GM12891 (cell line): ENCODE measurements at regions not wholly inside any gene's neighbourhood (a gene's known extent, or its start where the extent isn't known, plus 50 kb on each side); places are given as distances from the start of the nearest gene placed in this dataset.

Experiments
- POLR2A ChIP-seq: IDR thresholded peaks from 2 replicates; pipeline ENCODE4 v1.6.1; 2011; ENCODE audit warnings: low read depth, low read length, control low read depth
- POLR2AphosphoS5 ChIP-seq: IDR thresholded peaks from 2 replicates; pipeline ENCODE4 v1.6.1; 2011; ENCODE audit warnings: low read depth, low read length, control low read depth
- POU2F2 ChIP-seq: IDR thresholded peaks from 2 replicates; pipeline ENCODE4 v1.6.1; 2011; ENCODE audit warnings: low read depth, mild to moderate bottlenecking, control low read depth, low read length, moderate library complexity
- SPI1 ChIP-seq: IDR thresholded peaks from 2 replicates; pipeline ENCODE4 v1.6.1; 2011; ENCODE audit warnings: low read depth, low read length, control low read depth
- TAF1 ChIP-seq: IDR thresholded peaks from 2 replicates; pipeline ENCODE4 v1.6.1; 2011; ENCODE audit warnings: low read depth, low read length, control low read depth

GRCh38 chr5:52579391-52579790 is 208.3 kb upstream of the ITGA1 start:
- TF ChIP-seq POLR2AphosphoS5 (no peak), POLR2A (no peak), TAF1 (no peak), SPI1 (no peak), POU2F2 (no peak)
